Esophagus muscularis mucosa (tissue), 4 donors: ENCODE measurements at regions not wholly inside any gene's neighbourhood (a gene's known extent, or its start where the extent isn't known, plus 50 kb on each side); places are given as distances from the start of the nearest gene placed in this dataset.

ENCODE experiments used
- DNase-seq: peaks from one replicate; pipeline ENCODE4 v3.0.0-alpha.2; 2017; ENCODE audit errors: extremely low spot score
- H3K27ac ChIP-seq, 4 donors: fragments of 200-600 bp; sonication (generic); replicated peaks in 1 of 4; 1 replicate in 3 of 4; 2 replicates in 1 of 4; pipeline ENCODE4 v1.5.1; 2016 to 2019; ENCODE audit warnings: mild to moderate bottlenecking in 1 of 4
- H3K27me3 ChIP-seq, 4 donors: fragments of 200-600 bp; sonication (generic); one replicate each; pipeline versions ENCODE4 v1.5.1 to v1.6.0; 2016 to 2019
- H3K36me3 ChIP-seq, 4 donors: fragments of 200-600 bp; sonication (generic); one replicate each; pipeline ENCODE4 v1.5.1; 2016 to 2019
- H3K4me1 ChIP-seq, 4 donors: fragments of 200-600 bp; sonication (generic); one replicate each; pipeline ENCODE4 v1.5.1; 2016 to 2019
- H3K4me3 ChIP-seq, 4 donors: fragments of 200-600 bp; sonication (generic); 1 replicate in 2 of 4; 2 replicates in 2 of 4; pipeline ENCODE4 v1.5.1; 2016 to 2019; ENCODE audit warnings: mild to moderate bottlenecking in 4 of 4, moderate library complexity in 1 of 4
- H3K9me3 ChIP-seq, 4 donors: fragments of 200-600 bp; sonication (generic); 1 replicate in 3 of 4; 2 replicates in 1 of 4; pipeline ENCODE4 v1.5.1; 2016 to 2019
- CTCF ChIP-seq, 3 experiments: fragments of 200-600 bp in 2 of 3; fragments of 450-650 bp in 1 of 3; sonication (generic) in 2 of 3; IDR thresholded peaks; one replicate each; pipeline ENCODE4 v1.5.1; 2017 to 2019; ENCODE audit warnings: antibody characterized with exemption in 3 of 3, mild to moderate bottlenecking in 2 of 3, moderate library complexity in 1 of 3
- EP300 ChIP-seq: sonication (generic); formaldehyde crosslinking; IDR thresholded peaks from one replicate; pipeline ENCODE4 v1.6.1; 2017; ENCODE audit warnings: antibody characterized with exemption
- POLR2A ChIP-seq: fragments of 450-650 bp; IDR thresholded peaks from one replicate; pipeline ENCODE4 v1.6.1; 2017; ENCODE audit warnings: antibody characterized with exemption, moderate library complexity, mild to moderate bottlenecking, low read depth
- POLR2AphosphoS5 ChIP-seq, 2 donors: sonication (generic); formaldehyde crosslinking; IDR thresholded peaks; one replicate each; pipeline ENCODE4 v1.6.1; 2017; ENCODE audit warnings: antibody characterized with exemption in 2 of 2
- WGBS: methylation state at CpG from one replicate; pipeline ENCODE4 v1.1.5; 2018; 5-methylcytosine and 5-hydroxymethylcytosine counted together
- intact Hi-C: fragments of 100-400 bp; cut with DNase I; formaldehyde crosslinking; loops from one replicate; pipeline ENCODE4 v1.15.1; 2023

GRCh38 chr12:61188801-61189595, 1071.2 kb upstream of the USP15 start:
- WGBS: 88% methylated on average over 18 of the region's 18 CpGs

DNA sequence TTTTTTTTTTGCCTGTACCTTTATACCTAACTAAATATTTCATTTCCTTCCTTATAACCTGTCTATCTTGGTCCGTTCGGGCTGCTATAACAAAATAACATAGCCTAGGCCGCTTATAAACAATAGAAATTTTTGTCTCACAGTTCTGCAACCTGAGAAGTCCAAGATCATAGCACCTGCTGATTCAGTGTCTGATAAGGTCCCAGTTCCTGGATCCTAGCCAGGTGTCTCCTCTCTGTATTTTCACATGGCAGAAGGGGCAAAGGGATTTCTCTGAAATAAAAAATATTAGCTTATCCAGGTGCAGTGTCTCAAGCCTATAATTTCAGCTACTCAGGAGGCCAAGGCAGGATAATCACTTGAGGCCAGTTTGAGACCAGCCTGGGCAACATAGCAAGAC, 1046.6 kb upstream of the USP15 start:
- Histone ChIP-seq H3K4me1 (no peaks in the 10 kb centered on the region), H3K27me3 (no peaks in the 10 kb centered on the region), H3K27ac (no peak overlapping the region), H3K4me3 (no peak overlapping the region), H3K9me3 (no peaks in the 10 kb centered on the region), H3K36me3 (no peaks in the 10 kb centered on the region)
- intact Hi-C loops: no loop called here
- DNase-seq: no peak
- TF ChIP-seq POLR2AphosphoS5 (IDR thresholded peaks at IDR 0.05) (no peak), POLR2A (no peak), EP300 (no peak), CTCF (IDR thresholded peaks at IDR 0.05) (no peak)
- 88% methylated on average over 3 of the region's 3 CpGs for WGBS

More at GRCh38 chr12:61188801-61189595, 1071.2 kb upstream of the USP15 start:
- Histone ChIP-seq H3K27ac (no peak overlapping the region), H3K4me1 (no peaks in the 10 kb centered on the region), H3K4me3 (no peak overlapping the region), H3K36me3 (no peaks in the 10 kb centered on the region), H3K27me3 (no peaks in the 10 kb centered on the region), H3K9me3 (no peaks in the 10 kb centered on the region)
- intact Hi-C loops: no loop called here
- no peak for DNase-seq
- TF ChIP-seq EP300: no peak

- Histone ChIP-seq H3K36me3 (no peaks in the 10 kb centered on the region), H3K4me1 (no peaks in the 10 kb centered on the region), H3K27me3 (no peaks in the 10 kb centered on the region), H3K27ac (no peak overlapping the region), H3K9me3 (no peaks in the 10 kb centered on the region), H3K4me3 (no peak overlapping the region)
- WGBS: 82% methylated on average over 4 of the region's 4 CpGs
- DNase-seq: no peak
- TF ChIP-seq CTCF (IDR thresholded peaks at IDR 0.05) (no peak), POLR2A (no peak), POLR2AphosphoS5 (IDR thresholded peaks at IDR 0.05) (no peak), EP300 (no peak)
- intact Hi-C loops: no loop called here
These were observed 1039.9 kb upstream of the USP15 start for GRCh38 chr12:61220337-61220736.

DNA sequence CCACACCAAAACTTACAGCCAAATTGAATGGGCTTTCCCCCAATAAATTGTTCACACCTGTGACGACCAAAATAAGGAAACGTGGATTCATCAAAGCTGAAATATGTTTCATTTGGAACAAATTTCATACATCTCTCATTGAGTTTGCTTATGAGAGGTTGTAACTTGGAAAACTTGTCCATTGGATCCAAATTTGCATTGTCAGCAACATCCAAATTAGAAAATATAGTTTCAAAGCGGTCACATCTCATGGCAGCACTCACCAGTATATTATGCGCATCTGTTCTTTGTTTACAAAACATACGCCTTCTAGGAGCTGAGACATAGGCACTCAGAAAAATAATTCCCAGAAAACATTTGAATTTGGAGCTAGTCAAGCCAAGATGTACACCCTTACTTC, 1028.2 kb upstream of the USP15 start:
- Histone ChIP-seq H3K4me1 (no peaks in the 10 kb centered on the region), H3K27me3 (no peaks in the 10 kb centered on the region), H3K9me3 (peaks cover 0 to 3% (median 0%) of the 10 kb centered on the region in 4 donors), H3K4me3 (no peak overlapping the region), H3K27ac (no peak overlapping the region), H3K36me3 (no peaks in the 10 kb centered on the region)
- DNase-seq: no peak
- no peak for TF ChIP-seq EP300
- TF ChIP-seq POLR2AphosphoS5 (IDR thresholded peaks at IDR 0.05): no peak
- TF ChIP-seq POLR2A: no peak
- TF ChIP-seq CTCF (IDR thresholded peaks at IDR 0.05): no peak
- intact Hi-C loops: no loop called here
- 83% methylated on average over 5 of the region's 5 CpGs for WGBS

DNA sequence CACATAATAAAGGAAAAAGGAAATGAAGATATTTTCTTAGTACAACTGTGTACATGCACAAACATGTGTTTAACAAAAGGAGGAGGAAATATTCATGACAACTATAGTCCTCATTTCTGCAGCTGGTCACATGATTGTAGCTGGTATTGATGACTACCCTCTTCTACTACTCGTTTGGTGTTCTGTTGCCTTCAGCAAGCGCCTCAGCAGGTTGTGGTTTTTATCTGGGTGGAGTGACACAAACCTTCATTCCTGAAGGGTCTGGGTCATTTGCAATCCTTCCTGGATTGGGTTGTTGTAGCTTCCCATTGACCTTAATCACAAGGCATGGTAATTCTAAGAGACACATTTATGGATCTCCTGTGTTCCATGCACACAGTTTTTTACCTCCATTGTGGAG, 1009.9 kb upstream of the USP15 start:
- no peak for TF ChIP-seq CTCF (IDR thresholded peaks at IDR 0.05)
- TF ChIP-seq POLR2AphosphoS5 (IDR thresholded peaks at IDR 0.05): no peak
- no peak for TF ChIP-seq EP300
- no peak for TF ChIP-seq POLR2A
- no peaks in the 10 kb centered on the region for H3K9me3 ChIP-seq
- intact Hi-C loops: no loop called here
- H3K36me3 ChIP-seq: no peaks in the 10 kb centered on the region
- no peaks in the 10 kb centered on the region for H3K27me3 ChIP-seq
- no peak for DNase-seq
- no peaks in the 10 kb centered on the region for H3K4me1 ChIP-seq
- no peak overlapping the region for H3K27ac ChIP-seq
- 79% methylated on average over 2 of the region's 2 CpGs for WGBS
- no peak overlapping the region for H3K4me3 ChIP-seq
